ENCODE measurements at regions not wholly inside any gene's neighbourhood (a gene's known extent, or its start where the extent isn't known, plus 50 kb on each side); places are given as distances from the start of the nearest gene placed in this dataset.

- TF ChIP-seq CEBPB (IDR thresholded peaks at IDR 0.05; ENCODE audit: low read depth, low read length) (no peak), MAFK (IDR thresholded peaks at IDR 0.05; ENCODE audit: low read depth, low read length) (peak; percentile 63), MAZ (IDR thresholded peaks at IDR 0.05; ENCODE audit: borderline replicate concordance, low read depth, low read length) (no peak)
- H3K9me3 ChIP-seq (ENCODE audit: control insufficient read depth, insufficient read depth, low read length) = no peaks in the 10 kb centered on the region
- 37% methylated on average over 3 of the region's 4 CpGs; no CpG with 5 or more reads in 1 of the 2 experiments for WGBS, 2 experiments (ENCODE audit: extremely low coverage in 2 of 2, insufficient read length in 1 of 2)
- ChIA-PET POLR2A (ENCODE audit: unreplicated experiment) (no interaction called here), CTCF (no interaction called here)
- dilution Hi-C loops (cut with HindIII; ENCODE audit: low sequenced_read_pairs, unreplicated experiment) (no loop called here), intact Hi-C loops (cut with micrococcal nuclease) (no loop called here), in situ Hi-C loops (cut with MboI; ENCODE audit: low sequenced_read_pairs) (no loop called here)
- H2BK20ac ChIP-seq (ENCODE audit: low read depth, low read length) = no peak overlapping the region
- H4K8ac ChIP-seq (ENCODE audit: low read depth in 2 of 2, low read length in 2 of 2) = no peak overlapping the region
- H2AFZ ChIP-seq (replicated peaks; ENCODE audit: low read length, poor library complexity) = no peak overlapping the region
- no peaks in the 10 kb centered on the region for H3K4me1 ChIP-seq (ENCODE audit: control insufficient read depth, insufficient read depth, low read length)
- no peak overlapping the region for H3K4me2 ChIP-seq (ENCODE audit: low read depth, low read length)
- no peak overlapping the region for H4K5ac ChIP-seq (ENCODE audit: low read depth, low read length)
- H4K91ac ChIP-seq (ENCODE audit: insufficient read depth, low read depth, low read length) = no peak overlapping the region
- H3K18ac ChIP-seq (ENCODE audit: low read depth, low read length) = no peak overlapping the region
- ATAC-seq (ENCODE audit: low read depth) (no peak), DNase-seq (no peak)
- no peak overlapping the region for H2BK15ac ChIP-seq (ENCODE audit: low read depth, low read length)
- H3K14ac ChIP-seq (replicated peaks; ENCODE audit: low read depth, low read length) = no peak overlapping the region
- no peaks in the 10 kb centered on the region for H4K20me1 ChIP-seq (ENCODE audit: insufficient read depth, low read length)
- BruUV-seq (replicated peaks) = no TSS peak
- no peak overlapping the region for H3K4me3 ChIP-seq (ENCODE audit: insufficient read depth, low read depth, low read length)
- no peak overlapping the region for H3K27ac ChIP-seq (ENCODE audit: insufficient read depth, low read length)
- no peak overlapping the region for H2BK5ac ChIP-seq (ENCODE audit: low read depth, low read length, poor library complexity, severe bottlenecking)
- no peak overlapping the region for H3K56ac ChIP-seq (ENCODE audit: extremely low read depth, insufficient read depth, low read length)
- no peaks in the 10 kb centered on the region for H3K36me3 ChIP-seq (ENCODE audit: control insufficient read depth, insufficient read depth, low read length)
- H2AK5ac ChIP-seq (ENCODE audit: low read depth, low read length) = no peak overlapping the region
- H3K27me3 ChIP-seq (ENCODE audit: control insufficient read depth, insufficient read depth, low read length) = no peaks in the 10 kb centered on the region
- no peak overlapping the region for H3K9ac ChIP-seq (ENCODE audit: low read depth, low read length)
- no peak overlapping the region for H2AK9ac ChIP-seq (replicated peaks; ENCODE audit: low read depth, low read length, poor library complexity)
- no peaks in the 10 kb centered on the region for H3K9me1 ChIP-seq (ENCODE audit: insufficient read depth, low read length)
- H2BK120ac ChIP-seq (ENCODE audit: low read depth, low read length) = no peak overlapping the region
- no peak overlapping the region for H3K23ac ChIP-seq (ENCODE audit: low read depth, low read length)
- H3K4ac ChIP-seq (ENCODE audit: low read depth, low read length) = no peak overlapping the region
- H3K79me1 ChIP-seq (ENCODE audit: low read depth in 1 of 2, low read length in 2 of 2) = no peaks in the 10 kb centered on the region
Measured at GRCh38 chr9:73347123-73347522, 195.5 kb downstream of the ANXA1 start.

Data from IMR-90 (cell line).